ENCODE measurements at regions not wholly inside any gene's neighbourhood (a gene's known extent, or its start where the extent isn't known, plus 50 kb on each side); places are given as distances from the start of the nearest gene placed in this dataset.

- TF ChIP-seq EZH2phosphoT487 (IDR thresholded peaks at IDR 0.05; ENCODE audit: borderline replicate concordance, low read depth, low read length) (no peak), CTCF (conservative IDR thresholded peaks at IDR 0.05; ENCODE audit: low read length) (no peak)
These were observed 685.9 kb upstream of the USP15 start for GRCh38 chr12:61574339-61574738.

All from OCI-LY7 (cell line).